ENCODE measurements at regions not wholly inside any gene's neighbourhood (a gene's known extent, or its start where the extent isn't known, plus 50 kb on each side); places are given as distances from the start of the nearest gene placed in this dataset.

- Histone ChIP-seq H3K27ac (ENCODE audit: low read depth in 1 of 2, low read length in 1 of 2) (no peak overlapping the region), H3K4me1 (ENCODE audit: control insufficient read depth in 2 of 2, insufficient read depth in 2 of 2, low read length in 2 of 2) (no peaks in the 10 kb centered on the region), H3K4me3 (ENCODE audit: low read length in 2 of 2) (no peak overlapping the region), H3K36me3 (ENCODE audit: control insufficient read depth in 2 of 2, insufficient read depth in 2 of 2, low read length in 1 of 2) (no peaks in the 10 kb centered on the region), H3K27me3 (ENCODE audit: control insufficient read depth in 2 of 2, insufficient read depth in 1 of 2, low read length in 1 of 2) (no peaks in the 10 kb centered on the region), H3K9me3 (ENCODE audit: control insufficient read depth in 2 of 2, insufficient read depth in 1 of 2, low read length in 1 of 2) (no peaks in the 10 kb centered on the region)
- no peak for DNase-seq (ENCODE audit: low read depth in 6 of 9, low spot score in 9 of 9)
- WGBS = 95% methylated on average over 6 of the region's 6 CpGs
Observed at GRCh38 chr13:60214213-60215055, 50.7 kb upstream of the DIAPH3 start.

DNA sequence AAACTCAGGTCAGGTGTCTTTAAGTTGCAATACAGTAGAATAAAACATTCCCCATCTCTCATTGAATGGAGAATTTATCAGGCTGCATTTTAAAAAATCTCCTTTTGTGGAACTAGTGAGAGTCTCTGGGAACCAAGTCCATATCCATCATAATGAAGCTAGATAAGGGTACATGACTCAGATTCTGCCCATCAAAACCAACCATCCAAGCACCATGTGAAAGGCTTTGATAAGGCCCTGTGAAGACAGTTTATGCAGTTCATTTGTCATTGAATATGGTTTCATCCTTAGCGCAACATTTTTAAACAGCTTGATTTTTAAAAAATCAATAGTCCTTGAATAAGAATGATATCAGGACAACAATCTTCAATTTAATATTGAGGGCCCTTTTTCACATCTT lies 56.3 kb upstream of the DIAPH3 start:
- DNase-seq (ENCODE audit: low read depth in 6 of 9, low spot score in 9 of 9) = no peak
- H3K36me3 ChIP-seq (ENCODE audit: control insufficient read depth in 2 of 2, insufficient read depth in 2 of 2, low read length in 1 of 2) = no peaks in the 10 kb centered on the region
- no peaks in the 10 kb centered on the region for H3K9me3 ChIP-seq (ENCODE audit: control insufficient read depth in 2 of 2, insufficient read depth in 1 of 2, low read length in 1 of 2)
- H3K4me3 ChIP-seq (ENCODE audit: low read length in 2 of 2) = no peak overlapping the region
- H3K27me3 ChIP-seq (ENCODE audit: control insufficient read depth in 2 of 2, insufficient read depth in 1 of 2, low read length in 1 of 2) = no peaks in the 10 kb centered on the region
- 100% methylated on average over 1 of the region's 1 CpG for WGBS
- no peak overlapping the region for H3K27ac ChIP-seq (ENCODE audit: low read depth in 1 of 2, low read length in 1 of 2)
- H3K4me1 ChIP-seq (ENCODE audit: control insufficient read depth in 2 of 2, insufficient read depth in 2 of 2, low read length in 2 of 2) = no peaks in the 10 kb centered on the region

DNA sequence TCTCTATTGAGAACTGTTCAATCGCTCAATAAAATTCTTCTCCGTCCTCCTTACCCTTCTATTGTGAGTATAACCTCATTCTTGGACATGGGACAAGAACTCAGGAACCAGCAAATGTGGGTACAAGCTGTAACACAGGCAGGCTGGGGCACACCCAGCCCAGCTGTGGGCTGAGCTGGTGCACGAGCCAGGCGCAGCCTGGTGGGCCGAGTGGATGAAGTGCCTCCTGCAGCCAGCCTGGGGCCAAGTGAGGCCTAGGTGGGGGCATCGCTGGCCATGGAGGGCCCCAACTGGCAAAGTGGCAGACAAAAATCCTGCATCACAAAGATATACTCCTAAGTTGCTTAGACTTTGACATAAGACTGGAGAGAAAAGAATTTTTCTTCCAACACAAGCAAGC lies 57.9 kb upstream of the DIAPH3 start:
- WGBS = 95% methylated on average over 6 of the region's 6 CpGs
- Histone ChIP-seq H3K27ac (ENCODE audit: low read depth in 1 of 2, low read length in 1 of 2) (no peak overlapping the region), H3K9me3 (ENCODE audit: control insufficient read depth in 2 of 2, insufficient read depth in 1 of 2, low read length in 1 of 2) (no peaks in the 10 kb centered on the region), H3K4me1 (ENCODE audit: control insufficient read depth in 2 of 2, insufficient read depth in 2 of 2, low read length in 2 of 2) (no peaks in the 10 kb centered on the region), H3K4me3 (ENCODE audit: low read length in 2 of 2) (no peak overlapping the region), H3K36me3 (ENCODE audit: control insufficient read depth in 2 of 2, insufficient read depth in 2 of 2, low read length in 1 of 2) (no peaks in the 10 kb centered on the region), H3K27me3 (ENCODE audit: control insufficient read depth in 2 of 2, insufficient read depth in 1 of 2, low read length in 1 of 2) (no peaks in the 10 kb centered on the region)
- DNase-seq (ENCODE audit: low read depth in 6 of 9, low spot score in 9 of 9) = no peak

DNA sequence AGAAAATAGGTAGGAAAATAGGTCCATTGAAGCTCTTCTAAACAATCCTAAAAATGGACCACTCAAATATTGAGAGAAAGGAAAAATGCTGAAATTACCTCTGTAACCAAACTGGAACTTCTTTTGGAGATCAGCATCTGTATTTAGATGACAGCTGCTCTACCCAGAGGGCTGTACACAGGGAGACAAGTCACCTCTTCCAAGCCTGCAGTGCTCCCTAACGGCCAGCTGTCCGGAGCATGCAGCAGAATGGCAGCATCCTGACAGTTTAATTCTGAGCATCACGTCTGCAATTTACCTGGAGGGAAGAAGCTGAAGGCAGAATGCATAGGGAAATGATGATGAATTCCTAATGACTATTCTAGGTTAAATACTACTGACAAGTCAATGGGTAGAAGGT lies 62.8 kb upstream of the DIAPH3 start:
- 62% methylated on average over 3 of the region's 3 CpGs for WGBS
- Histone ChIP-seq H3K9me3 (ENCODE audit: control insufficient read depth in 2 of 2, insufficient read depth in 1 of 2, low read length in 1 of 2) (no peaks in the 10 kb centered on the region), H3K36me3 (ENCODE audit: control insufficient read depth in 2 of 2, insufficient read depth in 2 of 2, low read length in 1 of 2) (no peaks in the 10 kb centered on the region), H3K4me3 (ENCODE audit: low read length in 2 of 2) (no peak overlapping the region), H3K27ac (ENCODE audit: low read depth in 1 of 2, low read length in 1 of 2) (no peak overlapping the region), H3K27me3 (ENCODE audit: control insufficient read depth in 2 of 2, insufficient read depth in 1 of 2, low read length in 1 of 2) (no peaks in the 10 kb centered on the region), H3K4me1 (ENCODE audit: control insufficient read depth in 2 of 2, insufficient read depth in 2 of 2, low read length in 2 of 2) (no peaks in the 10 kb centered on the region)
- DNase-seq (ENCODE audit: low read depth in 6 of 9, low spot score in 9 of 9) = peak in 1 of 9 donors; percentile 5

DNA sequence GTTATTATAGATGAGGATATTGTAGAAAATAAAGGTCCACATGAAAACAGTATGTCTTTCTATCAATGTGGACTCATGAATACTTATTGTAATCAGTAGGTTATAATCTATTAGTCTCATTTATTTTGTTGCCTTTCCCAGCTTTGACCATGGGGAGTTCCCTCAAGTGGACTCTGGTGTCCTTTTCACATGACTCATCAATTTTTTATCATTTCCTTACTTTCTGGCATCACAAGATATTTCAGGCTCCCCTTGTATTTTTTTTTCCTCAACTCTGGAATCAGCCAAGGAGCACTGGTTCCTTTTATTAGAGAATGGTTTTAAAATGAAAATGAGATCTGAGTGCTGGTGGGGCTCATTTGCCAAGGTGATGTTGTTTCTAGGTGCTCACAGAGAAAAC lies 63.4 kb upstream of the DIAPH3 start:
- Histone ChIP-seq H3K4me3 (ENCODE audit: low read length in 2 of 2) (no peak overlapping the region), H3K4me1 (ENCODE audit: control insufficient read depth in 2 of 2, insufficient read depth in 2 of 2, low read length in 2 of 2) (no peaks in the 10 kb centered on the region), H3K9me3 (ENCODE audit: control insufficient read depth in 2 of 2, insufficient read depth in 1 of 2, low read length in 1 of 2) (no peaks in the 10 kb centered on the region), H3K36me3 (ENCODE audit: control insufficient read depth in 2 of 2, insufficient read depth in 2 of 2, low read length in 1 of 2) (no peaks in the 10 kb centered on the region), H3K27ac (ENCODE audit: low read depth in 1 of 2, low read length in 1 of 2) (no peak overlapping the region), H3K27me3 (ENCODE audit: control insufficient read depth in 2 of 2, insufficient read depth in 1 of 2, low read length in 1 of 2) (no peaks in the 10 kb centered on the region)
- no peak for DNase-seq (ENCODE audit: low read depth in 6 of 9, low spot score in 9 of 9)

DNA sequence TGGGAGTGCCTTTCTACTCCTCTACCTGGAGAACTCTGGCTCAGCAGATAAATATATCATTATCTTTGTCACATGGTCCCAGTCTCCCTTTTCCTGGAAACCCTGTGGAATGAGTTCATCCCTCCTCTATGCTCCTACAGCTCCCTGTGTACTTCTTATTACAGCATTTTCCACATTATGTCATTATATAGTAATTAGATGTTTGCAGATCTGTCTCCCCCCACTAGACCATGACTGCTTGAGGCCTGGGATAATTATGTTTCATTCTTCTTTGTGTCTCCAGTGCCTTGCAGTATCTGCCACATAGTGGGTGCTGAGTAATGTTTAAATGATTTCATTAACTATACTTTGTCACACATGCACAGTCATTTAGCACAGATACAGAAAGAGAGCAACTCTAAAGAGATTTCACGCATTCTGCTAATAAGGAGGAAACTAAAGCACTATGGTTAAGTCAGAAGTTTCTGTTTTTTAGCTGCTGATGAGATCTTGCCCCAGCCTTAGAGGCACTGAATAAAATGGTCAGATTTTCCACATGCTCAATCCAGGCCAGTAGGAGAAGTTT lies 66.1 kb upstream of the DIAPH3 start:
- Histone ChIP-seq H3K36me3 (ENCODE audit: control insufficient read depth in 2 of 2, insufficient read depth in 2 of 2, low read length in 1 of 2) (no peaks in the 10 kb centered on the region), H3K9me3 (ENCODE audit: control insufficient read depth in 2 of 2, insufficient read depth in 1 of 2, low read length in 1 of 2) (no peaks in the 10 kb centered on the region), H3K27ac (ENCODE audit: low read depth in 1 of 2, low read length in 1 of 2) (no peak overlapping the region), H3K27me3 (ENCODE audit: control insufficient read depth in 2 of 2, insufficient read depth in 1 of 2, low read length in 1 of 2) (no peaks in the 10 kb centered on the region), H3K4me3 (ENCODE audit: low read length in 2 of 2) (no peak overlapping the region), H3K4me1 (ENCODE audit: control insufficient read depth in 2 of 2, insufficient read depth in 2 of 2, low read length in 2 of 2) (no peaks in the 10 kb centered on the region)
- WGBS = 96% methylated on average over 1 of the region's 1 CpG
- no peak for DNase-seq (ENCODE audit: low read depth in 6 of 9, low spot score in 9 of 9)

DNA sequence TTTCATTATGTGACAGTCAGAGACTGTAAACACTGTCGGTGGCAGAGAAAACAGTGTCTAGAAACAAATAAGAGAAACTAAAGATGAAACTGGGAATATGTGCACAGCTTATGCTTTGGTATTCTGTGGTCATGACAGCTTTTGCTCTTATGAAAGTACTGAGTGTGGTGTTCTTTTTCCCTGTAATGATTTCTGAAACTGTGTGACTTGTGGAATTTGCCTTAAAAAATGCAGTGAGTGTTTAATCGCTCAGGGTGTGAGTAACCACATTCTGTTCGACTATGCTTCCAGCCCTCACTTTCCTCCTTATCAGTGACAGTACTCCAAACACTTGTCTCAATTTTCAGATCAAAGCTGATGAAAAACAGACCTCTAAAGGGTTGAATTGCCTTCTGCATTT lies 66.9 kb upstream of the DIAPH3 start:
- 50% methylated on average over 3 of the region's 3 CpGs for WGBS
- Histone ChIP-seq H3K36me3 (ENCODE audit: control insufficient read depth in 2 of 2, insufficient read depth in 2 of 2, low read length in 1 of 2) (no peaks in the 10 kb centered on the region), H3K4me3 (ENCODE audit: low read length in 2 of 2) (no peak overlapping the region), H3K9me3 (ENCODE audit: control insufficient read depth in 2 of 2, insufficient read depth in 1 of 2, low read length in 1 of 2) (no peaks in the 10 kb centered on the region), H3K27ac (ENCODE audit: low read depth in 1 of 2, low read length in 1 of 2) (no peak overlapping the region), H3K4me1 (ENCODE audit: control insufficient read depth in 2 of 2, insufficient read depth in 2 of 2, low read length in 2 of 2) (no peaks in the 10 kb centered on the region), H3K27me3 (ENCODE audit: control insufficient read depth in 2 of 2, insufficient read depth in 1 of 2, low read length in 1 of 2) (no peaks in the 10 kb centered on the region)
- peak in 1 of 9 donors; percentile 27 for DNase-seq (ENCODE audit: low read depth in 6 of 9, low spot score in 9 of 9)

GRCh38 chr13:60242043-60242595 lies 78.4 kb upstream of the DIAPH3 start:
- WGBS = 44% methylated on average over 2 of the region's 2 CpGs
- H3K4me3 ChIP-seq (ENCODE audit: low read length in 2 of 2) = no peak overlapping the region
- no peaks in the 10 kb centered on the region for H3K4me1 ChIP-seq (ENCODE audit: control insufficient read depth in 2 of 2, insufficient read depth in 2 of 2, low read length in 2 of 2)
- H3K27ac ChIP-seq (ENCODE audit: low read depth in 1 of 2, low read length in 1 of 2) = no peak overlapping the region
- H3K9me3 ChIP-seq (ENCODE audit: control insufficient read depth in 2 of 2, insufficient read depth in 1 of 2, low read length in 1 of 2) = no peaks in the 10 kb centered on the region
- H3K36me3 ChIP-seq (ENCODE audit: control insufficient read depth in 2 of 2, insufficient read depth in 2 of 2, low read length in 1 of 2) = no peaks in the 10 kb centered on the region
- no peak for DNase-seq (ENCODE audit: low read depth in 6 of 9, low spot score in 9 of 9)
- no peaks in the 10 kb centered on the region for H3K27me3 ChIP-seq (ENCODE audit: control insufficient read depth in 2 of 2, insufficient read depth in 1 of 2, low read length in 1 of 2)

GRCh38 chr13:60244381-60244780 lies 80.7 kb upstream of the DIAPH3 start:
- Histone ChIP-seq H3K27ac (ENCODE audit: low read depth in 1 of 2, low read length in 1 of 2) (no peak overlapping the region), H3K4me3 (ENCODE audit: low read length in 2 of 2) (no peak overlapping the region), H3K4me1 (ENCODE audit: control insufficient read depth in 2 of 2, insufficient read depth in 2 of 2, low read length in 2 of 2) (no peaks in the 10 kb centered on the region), H3K36me3 (ENCODE audit: control insufficient read depth in 2 of 2, insufficient read depth in 2 of 2, low read length in 1 of 2) (no peaks in the 10 kb centered on the region), H3K9me3 (ENCODE audit: control insufficient read depth in 2 of 2, insufficient read depth in 1 of 2, low read length in 1 of 2) (no peaks in the 10 kb centered on the region), H3K27me3 (ENCODE audit: control insufficient read depth in 2 of 2, insufficient read depth in 1 of 2, low read length in 1 of 2) (no peaks in the 10 kb centered on the region)
- DNase-seq (ENCODE audit: low read depth in 6 of 9, low spot score in 9 of 9) = no peak
- 97% methylated on average over 1 of the region's 1 CpG for WGBS

Measured in thymus (tissue), 11 donors.